ENCODE measurements at regions not wholly inside any gene's neighbourhood (a gene's known extent, or its start where the extent isn't known, plus 50 kb on each side); places are given as distances from the start of the nearest gene placed in this dataset.
A peak's percentile ranks its signal among the peaks of the same experiment; 100 is the strongest.

DNA sequence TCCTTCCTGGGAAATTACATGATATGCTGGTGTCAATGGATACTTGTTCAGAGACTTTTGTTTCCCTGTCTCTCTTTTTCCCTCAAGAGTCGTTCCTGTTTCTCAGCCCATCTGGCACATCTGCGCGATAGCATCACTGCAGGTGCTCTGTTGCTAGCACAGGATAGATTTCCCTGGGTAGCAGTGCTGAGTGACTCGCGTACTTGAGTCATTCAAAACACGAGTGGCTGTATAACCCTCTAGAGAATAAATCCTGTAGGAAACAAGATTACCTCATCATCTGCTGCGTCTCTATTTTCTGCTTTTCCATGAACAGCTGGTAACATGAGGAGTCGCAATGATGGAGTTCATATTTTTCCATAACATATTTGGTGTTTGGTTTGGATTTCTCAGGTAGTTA, 452.0 kb upstream of the FZD8 start:
- 39 to 56% (median 41%) methylated on average over 8 of the region's 8 CpGs for WGBS, 4 donors
- peak in 2 of 4 donors; percentile 71 to 86 for ATAC-seq
- H3K27me3 ChIP-seq = no peaks in the 10 kb centered on the region
- peak in 1 of 5 donors; percentile 19 for DNase-seq
- no peak overlapping the region for H3K4me3 ChIP-seq
- no peak overlapping the region for H3K27ac ChIP-seq
- H3K36me3 ChIP-seq = no peaks in the 10 kb centered on the region
- H3K9me3 ChIP-seq = peaks cover 0 to 14% (median 0%) of the 10 kb centered on the region in 12 donors
- TF ChIP-seq CTCF (IDR thresholded peaks at IDR 0.05) (no peak), POLR2A (IDR thresholded peaks at IDR 0.05) (no peak)
- intact Hi-C loops (cut with DNase I) = loop anchor here in 1 of 10 donors (10.0 kb wide), 1 partner anchor 81 kb away; no protein-coding TSS in a partner anchor
- peaks cover 0 to 15% (median 6%) of the 10 kb centered on the region in 12 donors for H3K4me1 ChIP-seq

GRCh38 chr10:36092116-36092515, 450.0 kb upstream of the FZD8 start:
- no peaks in the 10 kb centered on the region for H3K36me3 ChIP-seq
- H3K27ac ChIP-seq = no peak overlapping the region
- peaks cover 0 to 15% (median 6%) of the 10 kb centered on the region in 12 donors for H3K4me1 ChIP-seq
- no peak for ATAC-seq
- TF ChIP-seq POLR2A (IDR thresholded peaks at IDR 0.05) (no peak), CTCF (IDR thresholded peaks at IDR 0.05) (no peak)
- no peak for DNase-seq
- intact Hi-C loops (cut with DNase I) = loop anchor here in 1 of 10 donors (10.0 kb wide), 1 partner anchor 83 kb away; no protein-coding TSS in a partner anchor
- WGBS, 4 donors = 80 to 87% (median 85%) methylated on average over 7 of the region's 7 CpGs
- H3K27me3 ChIP-seq = no peaks in the 10 kb centered on the region
- peaks cover 0 to 5% (median 0%) of the 10 kb centered on the region in 12 donors for H3K9me3 ChIP-seq
- H3K4me3 ChIP-seq = no peak overlapping the region

DNA sequence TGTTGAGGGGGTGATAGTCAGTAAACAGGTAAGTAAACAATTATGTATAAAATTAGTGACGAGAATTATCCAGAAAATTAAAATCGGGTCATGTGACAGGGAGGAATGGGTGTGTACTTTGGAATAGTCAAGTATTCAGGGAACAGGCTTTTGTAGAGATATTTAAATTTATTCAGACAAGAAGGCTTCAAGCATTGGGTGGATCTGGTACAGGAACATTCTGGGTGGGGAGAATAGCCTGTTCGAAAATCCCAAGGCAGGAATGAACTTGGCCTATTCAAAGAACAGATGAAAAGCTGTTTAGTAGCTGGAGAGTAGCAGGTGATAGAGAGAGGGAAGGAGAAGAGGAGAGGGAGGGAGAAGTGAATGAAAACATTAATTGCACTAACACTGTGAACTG, 448.9 kb upstream of the FZD8 start:
- DNase-seq (no peak), ATAC-seq (no peak)
- 82 to 93% (median 89%) methylated on average over 3 of the region's 3 CpGs for WGBS, 4 donors
- Histone ChIP-seq H3K36me3 (no peaks in the 10 kb centered on the region), H3K27ac (no peak overlapping the region), H3K4me1 (peaks cover 0 to 15% (median 6%) of the 10 kb centered on the region in 12 donors), H3K9me3 (peaks cover 0 to 5% (median 0%) of the 10 kb centered on the region in 12 donors), H3K4me3 (no peak overlapping the region), H3K27me3 (no peaks in the 10 kb centered on the region)
- TF ChIP-seq CTCF (IDR thresholded peaks at IDR 0.05) (no peak), POLR2A (IDR thresholded peaks at IDR 0.05) (no peak)
- intact Hi-C loops (cut with DNase I) = loop anchor here in 1 of 10 donors (10.0 kb wide), 1 partner anchor 84 kb away; no protein-coding TSS in a partner anchor

DNA sequence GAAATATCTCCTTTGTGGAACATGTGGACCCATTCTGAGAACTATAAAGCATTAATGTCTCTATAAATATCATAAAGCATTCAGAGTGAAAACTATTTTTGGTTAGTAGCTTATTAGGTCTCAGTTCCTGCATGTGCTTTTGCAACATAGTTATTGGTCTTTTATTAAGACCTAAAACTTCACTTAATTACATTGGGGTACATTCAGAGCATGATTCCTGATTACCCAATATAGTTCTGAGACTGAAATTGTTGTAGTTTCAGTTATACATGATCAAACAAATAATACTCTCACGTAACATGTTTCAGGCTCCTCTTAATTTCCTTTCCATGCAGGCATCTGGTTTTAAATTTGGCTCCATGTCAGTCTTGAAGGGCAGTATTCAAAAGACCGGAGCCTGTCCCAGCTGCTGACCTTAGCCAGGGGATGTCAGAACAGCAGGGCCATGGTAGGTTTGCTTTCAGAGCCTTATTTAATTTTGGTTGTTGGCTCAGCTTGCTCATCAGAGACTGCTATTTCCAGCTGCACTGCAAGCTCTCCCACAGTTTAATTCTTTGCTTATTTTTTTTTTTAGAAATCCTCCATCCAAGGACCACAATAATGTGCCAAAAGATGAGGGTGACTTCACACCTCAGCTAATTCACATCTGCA, 447.8 kb upstream of the FZD8 start:
- Histone ChIP-seq H3K27me3 (no peaks in the 10 kb centered on the region), H3K27ac (peak overlapping the region in 4 of 12 donors; percentile 8 to 41 (median 26)), H3K4me3 (no peak overlapping the region), H3K36me3 (no peaks in the 10 kb centered on the region), H3K4me1 (peaks cover 0 to 15% (median 6%) of the 10 kb centered on the region in 12 donors), H3K9me3 (peaks cover 0 to 5% (median 0%) of the 10 kb centered on the region in 12 donors)
- WGBS, 4 donors = 12 to 17% (median 14%) methylated on average over 2 of the region's 2 CpGs
- intact Hi-C loops (cut with DNase I) = loop anchor here in 1 of 10 donors (10.0 kb wide), 1 partner anchor 85 kb away; no protein-coding TSS in a partner anchor
- ATAC-seq (peak; percentile 48 to 86 (median 75)), DNase-seq (peak in 3 of 5 donors; percentile 34 to 62 (median 56))
- no peak for TF ChIP-seq POLR2A (IDR thresholded peaks at IDR 0.05)
- no peak for TF ChIP-seq CTCF (IDR thresholded peaks at IDR 0.05)
